LNCaP clone FGC (cell line): ENCODE measurements at regions not wholly inside any gene's neighbourhood (a gene's known extent, or its start where the extent isn't known, plus 50 kb on each side); places are given as distances from the start of the nearest gene placed in this dataset.

Experiments
- DNase-seq: peaks from one replicate; pipeline ENCODE4 v3.0.0-alpha.2; 2011; ENCODE audit warnings: low read depth
- H3K4me3 ChIP-seq: 2 replicates; pipeline ENCODE4 v1.5.1; 2011; ENCODE audit warnings: mild to moderate bottlenecking, low read depth, low read length, control low read depth
- CTCF ChIP-seq: IDR thresholded peaks from 2 replicates; pipeline ENCODE4 v1.5.1; 2012; ENCODE audit warnings: mild to moderate bottlenecking; ENCODE audit not compliant: control insufficient read depth, insufficient read depth; ENCODE audit errors: extremely low read depth

GRCh38 chr6:148602136-148602535, 144.7 kb upstream of the UST start:
- no peak for DNase-seq
- H3K4me3 ChIP-seq: no peak overlapping the region
- TF ChIP-seq CTCF: no peak

- TF ChIP-seq CTCF: peak; percentile 57
- no peak overlapping the region for H3K4me3 ChIP-seq
- no peak for DNase-seq
Observed at GRCh38 chr6:148608199-148608951, 138.5 kb upstream of the UST start.

- DNase-seq: peak; percentile 94
- TF ChIP-seq CTCF: no peak
- H3K4me3 ChIP-seq: no peak overlapping the region
Observed at GRCh38 chr6:148611213-148611612, 135.6 kb upstream of the UST start.

GRCh38 chr6:148612043-148612442, 134.8 kb upstream of the UST start:
- no peak for DNase-seq
- no peak overlapping the region for H3K4me3 ChIP-seq
- TF ChIP-seq CTCF: no peak

GRCh38 chr6:148614602-148615001, 132.2 kb upstream of the UST start:
- TF ChIP-seq CTCF: no peak
- DNase-seq: no peak

GRCh38 chr6:148616841-148617240, 130.0 kb upstream of the UST start:
- H3K4me3 ChIP-seq: no peak overlapping the region
- no peak for DNase-seq
- no peak for TF ChIP-seq CTCF

More at GRCh38 chr6:148614602-148615001, 132.2 kb upstream of the UST start:
- no peak overlapping the region for H3K4me3 ChIP-seq

GRCh38 chr6:148617530-148617929, 129.3 kb upstream of the UST start:
- no peak overlapping the region for H3K4me3 ChIP-seq
- TF ChIP-seq CTCF: no peak
- no peak for DNase-seq
